HEK293 (cell line): ENCODE measurements at regions not wholly inside any gene's neighbourhood (a gene's known extent, or its start where the extent isn't known, plus 50 kb on each side); places are given as distances from the start of the nearest gene placed in this dataset.

ENCODE experiments used
- SETDB1 ChIP-seq: IDR thresholded peaks from one replicate; pipeline ENCODE4 v1.6.1; 2017; ENCODE audit warnings: mild to moderate bottlenecking, low read length, moderate library complexity, mixed read lengths; ENCODE audit not compliant: insufficient read length
- YY1 ChIP-seq: fragments of 450-650 bp; formaldehyde crosslinking; IDR thresholded peaks from 2 replicates; pipeline ENCODE4 v1.5.1; 2018; ENCODE audit warnings: missing biosample characterization, missing genetic modification characterization
- ZNF174 ChIP-seq: fragments of 450-650 bp; formaldehyde crosslinking; IDR thresholded peaks from 2 replicates; pipeline ENCODE4 v1.5.0; 2017; ENCODE audit warnings: missing biosample characterization, mild to moderate bottlenecking, missing genetic modification characterization
- ZNF175 ChIP-seq: fragments of 450-650 bp; formaldehyde crosslinking; IDR thresholded peaks from 2 replicates; pipeline ENCODE4 v1.5.1; 2016; ENCODE audit warnings: missing biosample characterization, missing genetic modification characterization
- ZNF202 ChIP-seq: fragments of 450-650 bp; formaldehyde crosslinking; IDR thresholded peaks from 2 replicates; pipeline ENCODE4 v1.5.1; 2016; ENCODE audit warnings: missing biosample characterization, missing genetic modification characterization, borderline replicate concordance
- ZNF24 ChIP-seq: fragments of 450-650 bp; formaldehyde crosslinking; IDR thresholded peaks from 2 replicates; pipeline ENCODE4 v1.5.1; 2016; ENCODE audit warnings: missing biosample characterization, missing genetic modification characterization
- ZNF274 ChIP-seq, 2 experiments: fragments of 200-500 bp in 1 of 2; fragments of 450-650 bp in 1 of 2; sonication (Bioruptor generic) in 1 of 2; formaldehyde crosslinking in 1 of 2; IDR thresholded peaks; 2 replicates each; pipeline versions ENCODE4 v1.5.1 to v1.6.1; 2014 to 2016; ENCODE audit warnings: borderline replicate concordance in 1 of 2, inconsistent platforms in 1 of 2, low read length in 1 of 2, missing biosample characterization in 1 of 2, missing genetic modification characterization in 1 of 2
- ZNF830 ChIP-seq: fragments of 450-650 bp; IDR thresholded peaks from 2 replicates; pipeline ENCODE4 v1.5.0; 2018; ENCODE audit warnings: missing biosample characterization, missing genetic modification characterization, low read depth, mild to moderate bottlenecking, moderate library complexity
- TF ChIP-seq, protein P1 (sequence below): fragments of 450-650 bp; formaldehyde crosslinking; IDR thresholded peaks from 2 replicates; pipeline ENCODE4 v1.5.1; 2016; ENCODE audit warnings: missing biosample characterization, missing genetic modification characterization
- TF ChIP-seq, protein P2 (sequence below): fragments of 450-650 bp; formaldehyde crosslinking; IDR thresholded peaks from 2 replicates; pipeline ENCODE4 v1.5.1; 2016; ENCODE audit warnings: missing biosample characterization, missing genetic modification characterization
- TF ChIP-seq, protein P3 (sequence below): sonication (generic); formaldehyde crosslinking; IDR thresholded peaks from 2 replicates; pipeline ENCODE4 v1.8.1; 2022; ENCODE audit warnings: mild to moderate bottlenecking, moderate library complexity, missing genetic modification reagents

DNA sequence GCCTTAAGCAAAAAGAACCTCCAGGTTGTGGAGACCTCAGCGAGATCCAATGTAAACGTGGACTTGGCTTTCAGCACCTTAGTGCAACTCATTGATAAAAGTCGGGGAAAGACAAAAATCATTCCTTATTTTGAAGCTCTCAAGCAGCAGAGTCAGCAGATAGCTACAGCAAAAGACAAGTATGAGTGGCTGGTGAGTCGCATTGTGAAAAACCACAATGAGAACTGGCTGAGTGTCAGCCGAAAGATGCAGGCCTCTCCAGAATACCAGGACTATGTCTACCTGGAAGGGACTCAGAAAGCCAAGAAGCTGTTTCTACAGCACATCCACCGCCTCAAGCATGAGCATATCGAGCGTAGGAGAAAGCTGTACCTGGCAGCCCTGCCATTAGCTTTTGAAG lies 58.5 kb downstream of the ARHGAP35 start:
- TF ChIP-seq, protein P1, sequence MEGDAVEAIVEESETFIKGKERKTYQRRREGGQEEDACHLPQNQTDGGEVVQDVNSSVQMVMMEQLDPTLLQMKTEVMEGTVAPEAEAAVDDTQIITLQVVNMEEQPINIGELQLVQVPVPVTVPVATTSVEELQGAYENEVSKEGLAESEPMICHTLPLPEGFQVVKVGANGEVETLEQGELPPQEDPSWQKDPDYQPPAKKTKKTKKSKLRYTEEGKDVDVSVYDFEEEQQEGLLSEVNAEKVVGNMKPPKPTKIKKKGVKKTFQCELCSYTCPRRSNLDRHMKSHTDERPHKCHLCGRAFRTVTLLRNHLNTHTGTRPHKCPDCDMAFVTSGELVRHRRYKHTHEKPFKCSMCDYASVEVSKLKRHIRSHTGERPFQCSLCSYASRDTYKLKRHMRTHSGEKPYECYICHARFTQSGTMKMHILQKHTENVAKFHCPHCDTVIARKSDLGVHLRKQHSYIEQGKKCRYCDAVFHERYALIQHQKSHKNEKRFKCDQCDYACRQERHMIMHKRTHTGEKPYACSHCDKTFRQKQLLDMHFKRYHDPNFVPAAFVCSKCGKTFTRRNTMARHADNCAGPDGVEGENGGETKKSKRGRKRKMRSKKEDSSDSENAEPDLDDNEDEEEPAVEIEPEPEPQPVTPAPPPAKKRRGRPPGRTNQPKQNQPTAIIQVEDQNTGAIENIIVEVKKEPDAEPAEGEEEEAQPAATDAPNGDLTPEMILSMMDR (tag by site-specific recombination), result no peak
- TF ChIP-seq ZNF274 (IDR thresholded peaks at IDR 0.05; ENCODE audit: low read length), result no peak
- no peak for TF ChIP-seq ZNF274 (tag by site-specific recombination; IDR thresholded peaks at IDR 0.05; ENCODE audit: borderline replicate concordance)
- TF ChIP-seq, protein P2, sequence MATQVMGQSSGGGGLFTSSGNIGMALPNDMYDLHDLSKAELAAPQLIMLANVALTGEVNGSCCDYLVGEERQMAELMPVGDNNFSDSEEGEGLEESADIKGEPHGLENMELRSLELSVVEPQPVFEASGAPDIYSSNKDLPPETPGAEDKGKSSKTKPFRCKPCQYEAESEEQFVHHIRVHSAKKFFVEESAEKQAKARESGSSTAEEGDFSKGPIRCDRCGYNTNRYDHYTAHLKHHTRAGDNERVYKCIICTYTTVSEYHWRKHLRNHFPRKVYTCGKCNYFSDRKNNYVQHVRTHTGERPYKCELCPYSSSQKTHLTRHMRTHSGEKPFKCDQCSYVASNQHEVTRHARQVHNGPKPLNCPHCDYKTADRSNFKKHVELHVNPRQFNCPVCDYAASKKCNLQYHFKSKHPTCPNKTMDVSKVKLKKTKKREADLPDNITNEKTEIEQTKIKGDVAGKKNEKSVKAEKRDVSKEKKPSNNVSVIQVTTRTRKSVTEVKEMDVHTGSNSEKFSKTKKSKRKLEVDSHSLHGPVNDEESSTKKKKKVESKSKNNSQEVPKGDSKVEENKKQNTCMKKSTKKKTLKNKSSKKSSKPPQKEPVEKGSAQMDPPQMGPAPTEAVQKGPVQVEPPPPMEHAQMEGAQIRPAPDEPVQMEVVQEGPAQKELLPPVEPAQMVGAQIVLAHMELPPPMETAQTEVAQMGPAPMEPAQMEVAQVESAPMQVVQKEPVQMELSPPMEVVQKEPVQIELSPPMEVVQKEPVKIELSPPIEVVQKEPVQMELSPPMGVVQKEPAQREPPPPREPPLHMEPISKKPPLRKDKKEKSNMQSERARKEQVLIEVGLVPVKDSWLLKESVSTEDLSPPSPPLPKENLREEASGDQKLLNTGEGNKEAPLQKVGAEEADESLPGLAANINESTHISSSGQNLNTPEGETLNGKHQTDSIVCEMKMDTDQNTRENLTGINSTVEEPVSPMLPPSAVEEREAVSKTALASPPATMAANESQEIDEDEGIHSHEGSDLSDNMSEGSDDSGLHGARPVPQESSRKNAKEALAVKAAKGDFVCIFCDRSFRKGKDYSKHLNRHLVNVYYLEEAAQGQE, result no peak
- no peak for TF ChIP-seq SETDB1
- TF ChIP-seq, protein P3, sequence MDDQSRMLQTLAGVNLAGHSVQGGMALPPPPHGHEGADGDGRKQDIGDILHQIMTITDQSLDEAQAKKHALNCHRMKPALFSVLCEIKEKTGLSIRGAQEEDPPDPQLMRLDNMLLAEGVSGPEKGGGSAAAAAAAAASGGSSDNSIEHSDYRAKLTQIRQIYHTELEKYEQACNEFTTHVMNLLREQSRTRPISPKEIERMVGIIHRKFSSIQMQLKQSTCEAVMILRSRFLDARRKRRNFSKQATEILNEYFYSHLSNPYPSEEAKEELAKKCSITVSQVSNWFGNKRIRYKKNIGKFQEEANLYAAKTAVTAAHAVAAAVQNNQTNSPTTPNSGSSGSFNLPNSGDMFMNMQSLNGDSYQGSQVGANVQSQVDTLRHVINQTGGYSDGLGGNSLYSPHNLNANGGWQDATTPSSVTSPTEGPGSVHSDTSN (CRISPR knock-in tag), result no peak
- TF ChIP-seq ZNF24, result no peak
- no peak for TF ChIP-seq YY1
- TF ChIP-seq ZNF202 (tag by site-specific recombination), result no peak
- TF ChIP-seq ZNF175, result no peak
- no peak for TF ChIP-seq ZNF830
- no peak for TF ChIP-seq ZNF174 (tag by site-specific recombination)
